ENCODE measurements at regions not wholly inside any gene's neighbourhood (a gene's known extent, or its start where the extent isn't known, plus 50 kb on each side); places are given as distances from the start of the nearest gene placed in this dataset.
"Not testable (repeated sequence)": the region's sequence is repeated elsewhere in the genome, so short reads cannot be mapped to it uniquely, and the experiment has no call there.

DNA sequence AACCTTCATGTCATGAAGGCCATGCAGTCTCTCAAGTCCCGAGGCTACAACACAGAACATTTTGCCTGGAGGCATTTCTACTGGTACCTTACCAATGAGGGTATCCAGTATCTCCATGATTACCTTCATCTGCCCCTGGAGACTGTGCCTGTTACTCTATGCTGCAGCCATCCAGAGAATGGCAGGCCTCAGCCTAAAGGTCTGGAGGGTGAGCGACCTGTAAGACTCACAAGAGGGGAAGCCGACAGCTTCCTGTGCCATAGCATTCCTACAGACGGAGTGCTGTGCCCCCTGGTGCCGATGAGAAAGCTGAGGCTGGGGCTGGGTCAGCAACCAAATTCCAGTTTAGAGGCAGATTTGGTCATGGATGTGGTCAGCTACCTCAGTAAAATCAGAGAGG lies 51.3 kb upstream of the CADPS start:
- DNase-seq: no peak

DNA sequence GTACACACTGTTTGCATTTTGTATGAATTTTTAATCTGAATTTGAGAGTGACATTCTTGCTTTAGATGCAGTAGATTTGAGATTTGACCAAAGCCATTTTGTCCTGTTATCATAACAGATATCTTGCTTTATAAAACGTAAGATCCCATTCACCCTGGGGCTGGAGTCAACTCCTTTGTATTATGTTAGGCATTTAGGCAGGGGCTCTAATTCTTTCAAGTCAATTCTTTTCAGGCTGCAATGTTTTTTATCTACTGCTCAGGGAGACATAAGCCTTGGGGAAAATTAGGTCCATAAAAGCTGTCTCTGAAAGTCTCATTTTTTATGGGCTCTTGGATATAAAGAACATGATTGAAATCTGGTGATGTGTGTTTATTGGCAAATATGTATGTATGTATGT lies 53.0 kb upstream of the CADPS start:
- no peak for DNase-seq

DNA sequence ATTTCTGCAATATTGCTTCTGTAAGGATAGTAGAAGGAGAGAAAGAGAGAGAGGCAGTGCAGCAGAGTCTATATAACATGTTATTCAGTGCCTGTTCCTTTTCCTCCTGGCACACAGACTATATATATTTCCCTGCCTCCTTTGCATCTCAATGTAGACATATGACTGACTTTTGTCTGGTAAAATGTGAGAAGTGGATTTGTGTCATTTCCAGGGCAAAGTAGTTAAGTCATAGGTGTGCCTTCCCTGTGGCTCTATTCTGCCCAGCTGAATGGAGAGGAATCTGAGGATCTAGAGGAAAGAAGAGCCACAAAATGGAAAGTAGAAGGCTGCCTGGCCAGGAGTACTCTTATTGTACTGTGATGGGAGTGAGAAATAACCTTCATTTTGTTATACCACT lies 54.6 kb upstream of the CADPS start:
- no peak for DNase-seq

DNA sequence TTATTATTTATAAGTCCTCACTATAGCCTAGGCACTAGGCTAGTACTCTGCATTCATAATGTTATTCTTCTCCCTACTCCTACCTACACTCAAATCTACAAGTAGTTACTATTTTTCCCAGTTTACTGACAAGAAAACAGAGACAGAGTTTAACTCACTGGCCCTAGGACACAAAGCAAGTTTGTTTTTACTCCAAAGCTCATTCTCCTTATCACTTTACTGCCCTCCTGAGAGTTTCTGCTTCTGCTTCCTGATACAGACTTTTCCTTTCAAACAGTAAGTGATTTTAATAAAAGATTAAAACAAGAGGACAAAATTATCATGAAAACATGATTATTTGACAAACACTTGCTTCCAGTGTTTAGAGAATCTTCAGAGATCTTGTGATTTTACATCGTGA lies 60.6 kb upstream of the CADPS start:
- no peak for DNase-seq

DNA sequence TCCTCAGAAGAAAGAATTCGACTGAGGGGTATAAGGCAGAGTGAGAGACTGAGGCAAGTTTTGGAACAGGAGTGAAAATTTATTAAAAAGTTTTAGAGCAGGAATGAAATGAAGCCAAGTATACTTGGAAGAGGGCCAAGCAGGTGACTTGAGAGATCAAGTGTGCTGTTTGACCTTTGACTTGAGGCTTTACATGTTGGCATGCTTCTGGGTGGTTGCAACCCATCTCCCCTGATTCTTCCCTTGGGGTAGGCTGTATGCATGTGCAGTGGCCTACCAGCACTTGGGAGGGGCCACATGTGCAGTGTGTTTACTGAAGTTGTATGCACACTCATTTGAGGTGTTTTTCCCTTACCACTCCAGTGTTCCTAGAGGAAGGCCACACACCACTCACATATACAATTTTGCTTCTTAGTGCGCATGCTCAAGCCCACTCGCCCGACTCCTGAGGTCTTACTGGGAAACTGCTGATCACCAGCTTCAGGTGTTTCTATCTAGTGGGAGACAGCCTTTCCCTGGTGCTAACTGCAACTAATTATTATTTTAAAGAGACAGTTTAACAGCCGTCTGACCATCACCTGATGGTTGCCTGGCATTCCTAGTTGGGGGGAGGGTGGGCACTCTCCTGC lies 61.5 kb upstream of the CADPS start:
- no peak for DNase-seq

DNA sequence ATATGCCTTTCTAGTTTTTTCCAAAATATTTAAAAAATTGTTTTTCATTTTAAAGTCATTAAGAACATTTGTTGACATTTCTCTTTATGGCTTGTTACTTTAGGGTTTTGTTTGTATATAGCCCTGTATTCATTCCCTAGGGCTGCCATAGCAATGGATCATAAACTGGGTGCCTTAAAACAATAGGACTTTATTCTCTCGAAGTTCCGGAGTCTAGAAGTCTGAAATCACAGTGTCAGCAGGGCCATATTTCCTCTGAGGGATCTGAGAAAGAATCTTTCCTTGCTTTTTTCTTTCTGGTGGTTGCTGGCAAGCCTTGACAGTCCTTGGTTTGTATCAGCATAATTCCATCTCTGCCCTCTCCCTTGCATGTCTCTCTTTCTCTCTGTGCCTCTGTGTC lies 63.4 kb upstream of the CADPS start:
- no peak for DNase-seq

DNA sequence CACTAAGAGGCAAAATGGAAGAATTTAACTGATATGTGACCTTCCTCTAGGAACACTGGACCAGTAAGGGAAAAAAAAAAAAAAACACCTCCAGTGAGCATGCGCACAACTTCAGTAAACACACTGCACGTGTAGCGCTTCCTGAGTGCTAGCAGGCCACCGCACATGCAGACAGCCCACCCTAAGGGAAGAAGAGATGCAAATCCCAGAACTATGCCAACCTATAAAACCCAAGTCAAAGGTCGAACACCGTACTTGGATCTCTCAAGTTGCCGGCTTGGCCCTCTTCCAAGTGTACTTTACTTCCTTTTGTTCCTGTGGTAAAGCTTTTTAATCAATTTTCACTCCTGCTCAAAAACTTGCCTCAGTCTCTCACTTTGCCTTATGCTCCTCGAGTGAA lies 64.5 kb upstream of the CADPS start:
- DNase-seq: no peak

DNA sequence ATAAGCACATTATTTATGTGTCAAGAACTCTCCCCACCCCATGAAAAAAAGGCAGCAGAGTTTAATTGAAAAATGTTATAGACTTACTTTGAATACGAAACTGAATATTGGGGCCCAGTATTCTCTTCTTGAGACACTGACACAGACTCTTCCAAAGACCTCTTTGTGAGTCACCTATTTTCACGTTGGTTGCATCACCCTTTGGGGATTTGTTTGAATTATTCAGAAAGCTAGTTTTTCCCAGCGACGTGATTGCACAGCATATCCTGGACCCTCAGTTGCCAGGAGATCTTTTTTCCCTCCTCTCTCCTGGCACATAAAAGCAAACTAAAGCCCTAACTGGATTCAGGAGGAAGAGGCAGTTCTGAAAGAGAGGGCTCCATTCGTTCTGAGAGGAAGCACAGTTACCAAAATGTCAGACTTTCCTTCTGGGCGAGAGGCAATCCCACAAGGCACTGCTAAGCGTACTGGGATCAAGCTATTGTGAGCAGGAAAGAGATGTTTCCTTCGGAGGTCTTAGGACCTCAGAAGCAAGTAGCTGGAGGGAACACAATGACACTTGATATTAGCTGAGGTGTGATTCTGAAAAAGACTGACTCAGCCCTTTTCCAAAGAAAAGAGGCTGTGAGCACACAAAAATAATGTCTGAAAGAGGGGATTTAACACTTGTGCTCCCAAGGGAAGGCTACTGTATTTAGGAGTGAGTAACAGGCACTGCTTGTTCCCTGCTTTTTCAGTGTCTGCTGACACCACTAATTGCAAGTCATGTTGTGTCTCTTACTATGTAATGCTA lies 65.8 kb upstream of the CADPS start:
- no peak for DNase-seq

DNA sequence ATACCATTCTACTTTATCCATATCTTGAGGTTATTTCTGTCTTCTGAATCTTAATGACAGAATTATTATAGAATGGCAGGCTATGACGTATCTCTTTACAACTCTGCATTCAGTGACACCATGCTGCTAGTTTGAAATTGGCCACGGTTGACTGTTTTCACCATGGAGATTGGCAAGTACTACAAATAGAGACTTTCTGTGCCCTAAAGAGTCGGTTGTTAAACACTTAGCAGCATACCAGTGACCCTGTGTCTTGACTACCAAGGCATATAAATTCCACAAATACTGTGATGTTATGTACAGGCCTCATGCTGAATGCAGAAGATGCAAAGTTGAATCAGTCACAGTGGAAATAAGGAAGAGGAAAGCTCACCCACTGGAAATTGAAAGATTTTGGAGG lies 67.0 kb upstream of the CADPS start:
- DNase-seq: no peak

DNA sequence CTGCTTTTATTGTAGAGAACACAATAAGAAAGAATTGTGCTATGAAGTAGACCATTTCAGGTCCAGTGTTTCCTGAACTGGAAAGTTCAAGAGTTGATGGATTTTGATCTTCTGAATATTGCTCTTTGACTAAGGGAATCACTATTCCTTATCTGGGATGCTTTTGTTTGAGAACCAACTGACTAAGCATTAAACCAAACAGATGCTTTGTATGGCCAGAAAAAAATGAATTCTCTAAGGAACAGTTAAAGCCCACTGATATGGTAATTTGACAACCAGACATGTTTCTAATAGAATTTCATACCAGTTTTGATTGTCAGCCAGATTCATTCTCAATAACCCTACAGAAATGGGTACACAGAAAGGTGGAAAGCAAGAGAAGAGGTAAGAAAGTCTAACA lies 67.5 kb upstream of the CADPS start:
- no peak for DNase-seq

DNA sequence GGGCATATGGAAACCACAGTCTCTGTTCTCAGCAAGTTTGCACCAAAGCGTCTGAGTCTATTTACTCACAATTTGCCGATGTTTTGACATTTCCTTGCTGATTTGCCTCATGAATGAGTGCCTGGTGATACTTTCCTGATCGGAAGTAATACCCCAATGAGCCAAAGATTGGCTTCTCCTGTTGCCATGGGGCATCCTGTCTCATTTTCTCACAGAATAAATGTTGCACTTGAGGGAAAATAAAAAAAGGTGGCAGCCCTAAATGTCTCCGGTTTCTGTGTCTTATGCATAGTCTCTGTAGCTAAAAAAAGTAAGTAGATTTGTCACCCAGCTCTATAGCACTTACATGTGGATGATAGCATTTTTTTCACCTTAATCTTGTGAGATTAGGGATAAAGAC lies 73.7 kb upstream of the CADPS start:
- no peak for DNase-seq

DNA sequence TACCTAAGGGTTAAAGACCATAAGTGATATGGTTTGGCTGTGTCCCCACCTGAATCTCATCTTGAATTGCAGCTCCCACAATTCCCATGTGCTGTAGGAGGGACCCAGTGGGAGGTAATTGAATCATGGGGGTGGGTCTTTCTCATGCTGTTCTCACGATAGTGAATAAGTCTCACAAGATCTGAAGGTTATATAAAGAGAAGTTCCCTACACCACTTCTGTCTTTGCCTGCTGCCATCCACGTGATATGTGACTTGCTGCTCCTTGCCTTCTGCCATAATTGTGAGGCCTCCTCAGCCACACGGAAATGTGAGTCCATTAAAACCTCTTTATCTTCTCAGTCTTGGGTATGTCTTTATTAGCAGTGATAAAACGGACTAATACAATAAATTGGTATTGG lies 75.0 kb upstream of the CADPS start:
- DNase-seq: no peak

DNA sequence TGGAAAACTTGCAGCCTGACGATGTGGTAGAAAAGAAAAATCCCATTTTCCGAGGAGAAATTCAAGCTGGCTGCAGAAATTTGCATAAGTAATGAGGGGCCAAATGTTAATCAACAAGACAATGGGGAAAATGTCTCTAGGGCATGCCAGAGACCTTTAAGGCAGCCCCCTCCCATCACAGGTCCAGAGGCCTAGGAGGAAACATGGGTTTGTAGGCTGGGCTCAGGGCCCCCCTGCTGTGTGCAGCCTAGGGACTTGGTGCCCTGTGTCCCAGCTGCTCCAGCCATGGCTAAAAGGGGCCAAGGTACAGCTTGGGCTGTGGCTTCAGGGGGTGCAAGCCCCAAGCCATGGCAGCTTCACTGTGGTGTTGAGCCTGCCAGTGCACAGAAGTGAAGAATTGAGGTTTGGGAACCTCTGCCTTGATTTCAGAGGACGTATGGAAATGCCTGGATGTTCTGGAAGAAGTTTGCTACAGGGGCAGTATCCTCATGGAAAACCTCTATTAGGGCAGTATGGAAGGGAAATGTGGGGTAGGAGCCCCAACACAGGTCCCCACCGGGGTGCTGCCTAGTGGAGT lies 75.9 kb upstream of the CADPS start:
- DNase-seq: no peak

DNA sequence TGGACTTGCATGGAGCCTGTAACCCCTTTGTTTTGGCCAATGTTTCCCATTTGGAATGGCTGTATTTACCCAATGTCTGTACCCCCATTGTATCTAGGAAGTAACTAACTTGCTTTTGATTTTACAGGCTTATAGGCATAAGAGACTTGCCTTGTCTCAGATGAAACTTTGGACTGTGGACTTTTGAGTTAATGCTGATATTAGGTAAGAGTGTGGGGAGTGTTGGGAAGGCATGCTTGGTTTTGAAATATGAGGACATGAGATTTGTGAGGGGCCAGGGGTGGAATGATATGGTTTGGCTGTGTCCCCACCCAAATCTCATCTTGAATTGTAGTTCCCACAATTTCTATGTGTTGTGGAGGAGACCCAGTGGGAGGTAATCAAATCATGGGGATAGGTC lies 76.7 kb upstream of the CADPS start:
- not testable (repeated sequence) for DNase-seq

DNA sequence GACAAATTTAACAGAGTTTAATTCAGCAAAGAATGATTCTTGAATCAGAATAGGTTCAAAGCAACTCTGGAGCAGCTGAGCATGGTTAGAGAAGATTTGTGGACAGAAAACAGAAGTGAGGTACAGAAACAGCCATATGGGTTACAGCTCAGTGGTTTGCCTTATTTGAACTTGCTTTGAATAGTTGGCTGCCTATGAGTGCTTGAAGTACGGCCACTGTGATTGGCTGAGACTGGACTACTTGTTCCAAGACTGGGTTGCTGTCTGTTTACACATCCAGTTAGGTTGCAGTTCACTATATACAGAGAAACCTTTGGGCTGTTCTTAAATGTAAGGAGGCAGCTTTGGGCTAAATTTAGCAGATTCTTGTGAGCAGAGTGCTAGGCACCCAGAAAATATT lies 79.4 kb upstream of the CADPS start:
- DNase-seq: no peak

DNA sequence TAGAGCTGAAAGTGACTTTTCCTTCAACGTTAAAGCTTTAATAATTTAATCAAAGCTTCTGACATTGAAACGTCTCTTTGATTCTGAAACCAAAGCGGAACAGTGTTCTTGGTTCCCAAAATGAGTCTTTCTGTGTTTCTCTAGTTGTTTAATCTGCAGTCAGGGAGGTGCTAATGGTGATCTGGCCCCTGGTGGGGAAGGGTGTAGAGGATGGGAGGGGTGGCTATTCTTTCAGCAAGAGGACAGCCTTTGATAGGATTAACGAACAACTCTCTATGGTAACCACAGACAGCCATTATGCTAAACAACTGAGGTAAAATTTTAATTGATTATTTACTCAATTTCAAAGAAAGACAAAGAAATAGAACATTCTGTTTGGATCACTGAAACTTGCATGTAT lies 79.9 kb upstream of the CADPS start:
- no peak for DNase-seq

DNA sequence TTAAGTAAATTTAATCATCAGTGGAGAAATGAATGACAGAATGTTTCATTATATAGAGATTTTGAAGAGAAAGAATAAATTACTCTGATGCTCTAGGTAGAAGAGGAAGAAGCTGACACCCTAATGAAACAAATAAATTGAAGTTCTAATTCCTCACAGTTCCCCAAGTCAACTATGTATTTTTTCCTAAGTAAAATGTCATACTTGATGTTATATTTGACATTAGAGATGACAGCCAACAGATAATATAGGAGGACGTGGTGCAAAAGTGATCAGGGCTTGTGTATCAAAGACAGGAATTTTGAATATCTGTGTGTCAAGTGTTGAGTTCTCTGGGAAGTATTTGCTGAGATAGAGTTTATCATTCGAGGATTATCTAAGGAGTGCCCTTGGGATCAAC lies 81.2 kb upstream of the CADPS start:
- no peak for DNase-seq

DNA sequence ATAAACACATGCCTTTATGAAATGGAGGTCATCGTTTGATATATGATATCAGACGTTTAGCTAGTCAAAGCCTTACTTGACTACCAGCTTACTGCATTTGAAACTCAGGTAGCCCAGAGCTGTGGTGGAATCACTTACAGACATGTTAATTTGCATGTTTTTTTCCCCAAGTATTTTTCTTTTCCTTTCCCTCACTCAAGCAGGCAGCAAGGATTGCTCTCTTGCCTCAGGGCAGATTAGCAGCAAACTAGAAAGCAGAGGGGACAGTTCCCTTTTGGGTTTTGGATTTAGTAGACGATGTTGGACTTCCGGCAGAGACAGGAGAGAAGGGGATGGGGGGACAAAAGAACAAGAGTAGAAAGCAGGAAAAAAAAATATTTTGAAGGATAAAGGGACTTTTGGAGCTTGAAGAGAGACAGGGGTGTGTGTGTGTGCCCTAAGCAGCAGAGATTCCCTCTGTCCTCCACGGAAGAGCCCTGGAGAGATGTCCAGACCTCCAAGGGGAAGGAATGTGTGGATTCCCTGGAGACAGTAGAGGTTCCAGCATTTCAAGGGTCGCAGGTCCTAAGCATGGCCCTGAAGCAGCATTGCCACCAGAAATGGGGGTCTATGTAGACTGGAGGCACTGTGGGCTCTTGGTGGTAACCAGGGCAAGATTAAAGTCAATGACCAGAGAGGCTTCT lies 86.8 kb upstream of the CADPS start:
- no peak for DNase-seq

DNA sequence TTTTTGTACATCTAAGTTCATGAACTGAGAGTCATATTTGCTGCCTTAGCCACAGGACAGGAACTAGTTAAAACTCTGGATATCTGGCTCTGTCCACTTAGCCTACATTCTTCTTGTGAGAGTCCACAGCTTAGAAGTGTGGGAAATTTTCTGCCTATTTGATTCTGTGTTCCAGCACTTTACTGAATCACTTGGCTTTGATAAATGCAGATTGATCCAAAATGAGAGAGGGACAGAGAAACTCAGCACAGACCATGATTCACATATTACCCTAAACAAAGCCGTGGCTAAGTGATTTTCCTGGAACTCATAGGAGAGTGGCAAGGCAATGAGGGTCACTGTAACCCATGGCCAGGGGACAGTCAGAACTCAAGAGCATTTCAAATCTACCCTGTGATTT lies 87.5 kb upstream of the CADPS start:
- DNase-seq: no peak

DNA sequence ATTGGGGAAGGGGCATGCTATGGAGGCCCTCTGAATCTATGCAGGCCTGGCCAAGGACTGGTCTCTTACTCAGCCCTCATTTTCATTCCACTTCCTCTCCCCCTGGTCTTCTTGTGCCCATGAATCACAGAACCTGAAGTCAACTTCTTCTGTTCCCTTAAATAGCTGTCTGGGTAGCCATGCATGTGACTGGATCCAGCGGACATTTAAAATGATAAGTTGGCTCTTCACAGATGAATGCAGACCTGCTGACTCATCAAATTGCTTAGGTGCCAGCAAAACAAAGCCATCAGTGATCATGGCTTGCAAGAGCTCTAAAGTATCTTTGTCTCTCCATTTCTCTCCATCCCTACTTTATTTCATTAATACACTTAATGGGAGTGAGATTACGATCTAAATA lies 90.1 kb upstream of the CADPS start:
- no peak for DNase-seq

DNA sequence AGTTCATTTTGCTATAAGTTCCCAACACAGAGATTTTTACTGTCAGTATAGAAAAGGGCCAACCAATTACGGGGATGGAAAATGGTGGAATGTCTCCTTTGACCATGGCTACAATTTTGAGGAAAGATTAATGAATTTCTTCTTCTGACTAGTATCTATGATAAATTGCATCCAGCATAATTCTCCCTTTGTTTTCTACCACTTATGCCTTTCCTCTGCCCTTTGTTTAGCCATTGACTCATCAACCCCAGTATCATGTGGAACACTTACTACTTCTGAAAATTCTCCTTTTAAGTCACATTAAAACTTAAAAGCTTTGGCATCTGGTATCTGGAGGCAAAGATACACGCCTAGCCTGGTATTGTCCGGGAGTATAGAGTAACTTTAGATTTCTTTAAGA lies 92.9 kb upstream of the CADPS start:
- DNase-seq: no peak

DNA sequence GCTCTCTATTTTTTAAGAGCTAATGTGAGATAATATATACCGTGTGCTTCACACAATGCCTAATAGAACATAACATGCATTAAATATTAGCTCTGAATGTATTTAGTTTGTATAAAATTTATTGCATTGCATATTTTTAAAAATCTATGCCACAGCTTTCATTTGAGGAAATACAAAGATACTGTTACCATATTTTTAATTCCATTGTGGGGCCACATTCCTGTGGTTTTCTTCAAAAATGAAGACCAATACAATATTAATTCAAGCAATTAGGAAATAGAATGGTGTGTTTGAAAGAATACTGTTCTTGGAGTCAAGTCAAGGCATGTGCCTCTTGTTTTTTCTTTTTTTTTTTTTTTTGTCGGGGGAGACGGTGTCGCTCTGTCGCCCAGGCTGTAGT lies 95.4 kb upstream of the CADPS start:
- DNase-seq: no peak

DNA sequence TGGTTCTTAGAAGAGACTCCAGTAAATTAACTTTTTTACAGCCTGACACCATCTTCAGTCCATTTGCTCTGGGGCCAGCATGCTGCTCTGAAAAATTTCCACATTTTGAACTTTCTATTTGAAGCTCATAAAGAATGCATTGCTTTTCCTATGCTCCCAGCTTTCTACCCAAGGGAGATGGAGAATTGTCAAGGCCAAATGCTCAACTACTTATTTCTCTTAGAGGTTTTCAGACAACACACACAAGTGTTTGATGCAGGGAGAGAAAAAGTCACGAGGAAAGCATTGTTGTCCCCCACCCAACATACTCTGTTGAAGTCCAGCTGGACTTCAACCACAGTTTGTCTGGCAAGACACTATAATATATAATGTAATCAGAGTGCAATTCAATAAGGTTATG lies 100.3 kb upstream of the CADPS start:
- DNase-seq: no peak

DNA sequence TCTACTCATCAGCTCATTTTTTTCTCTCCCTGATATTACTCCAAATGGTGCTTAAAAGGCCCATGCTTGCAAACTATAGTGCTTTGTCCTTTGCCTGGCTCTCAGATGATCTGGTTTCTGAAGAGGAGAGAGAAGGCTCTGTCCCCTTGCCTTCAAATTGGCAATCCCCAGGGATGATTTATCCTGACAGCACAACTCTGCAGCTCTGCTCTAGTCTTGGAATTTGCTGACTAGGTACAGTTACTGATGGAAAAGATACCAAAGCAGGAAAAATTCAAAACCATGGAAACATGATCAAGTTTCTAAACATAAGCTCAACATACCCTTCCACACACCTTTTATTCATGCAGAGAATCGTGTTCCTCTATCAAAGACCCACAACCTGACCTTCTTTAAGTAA lies 106.7 kb upstream of the CADPS start:
- DNase-seq: no peak

Data from right hindlimb (tissue), 1 donor.